ENCODE measurements at regions not wholly inside any gene's neighbourhood (a gene's known extent, or its start where the extent isn't known, plus 50 kb on each side); places are given as distances from the start of the nearest gene placed in this dataset.

GRCh38 chr16:61313931-61314330 is 722.3 kb downstream of the CDH8 start:
- no peak overlapping the region for H3K27ac ChIP-seq (replicated peaks in 1 of 4)
- no peaks in the 10 kb centered on the region for H3K4me1 ChIP-seq
- intact Hi-C loops (cut with DNase I), result no loop called here
- H3K4me3 ChIP-seq, result no peak overlapping the region
- no peaks in the 10 kb centered on the region for H3K27me3 ChIP-seq
- H3K36me3 ChIP-seq, result no peaks in the 10 kb centered on the region
- H3K9me3 ChIP-seq, result peaks cover 0 to 14% (median 6%) of the 10 kb centered on the region in 4 donors
- TF ChIP-seq, protein P1, sequence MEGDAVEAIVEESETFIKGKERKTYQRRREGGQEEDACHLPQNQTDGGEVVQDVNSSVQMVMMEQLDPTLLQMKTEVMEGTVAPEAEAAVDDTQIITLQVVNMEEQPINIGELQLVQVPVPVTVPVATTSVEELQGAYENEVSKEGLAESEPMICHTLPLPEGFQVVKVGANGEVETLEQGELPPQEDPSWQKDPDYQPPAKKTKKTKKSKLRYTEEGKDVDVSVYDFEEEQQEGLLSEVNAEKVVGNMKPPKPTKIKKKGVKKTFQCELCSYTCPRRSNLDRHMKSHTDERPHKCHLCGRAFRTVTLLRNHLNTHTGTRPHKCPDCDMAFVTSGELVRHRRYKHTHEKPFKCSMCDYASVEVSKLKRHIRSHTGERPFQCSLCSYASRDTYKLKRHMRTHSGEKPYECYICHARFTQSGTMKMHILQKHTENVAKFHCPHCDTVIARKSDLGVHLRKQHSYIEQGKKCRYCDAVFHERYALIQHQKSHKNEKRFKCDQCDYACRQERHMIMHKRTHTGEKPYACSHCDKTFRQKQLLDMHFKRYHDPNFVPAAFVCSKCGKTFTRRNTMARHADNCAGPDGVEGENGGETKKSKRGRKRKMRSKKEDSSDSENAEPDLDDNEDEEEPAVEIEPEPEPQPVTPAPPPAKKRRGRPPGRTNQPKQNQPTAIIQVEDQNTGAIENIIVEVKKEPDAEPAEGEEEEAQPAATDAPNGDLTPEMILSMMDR (IDR thresholded peaks at IDR 0.05), result no peak
- no peak for TF ChIP-seq POLR2AphosphoS5 (IDR thresholded peaks at IDR 0.05)
- no peak for TF ChIP-seq POLR2A (IDR thresholded peaks at IDR 0.05; ENCODE audit: low read depth)
- TF ChIP-seq EP300 (IDR thresholded peaks at IDR 0.05), result no peak
- WGBS, result 84% methylated on average over 2 of the region's 2 CpGs
- no peak for DNase-seq (ENCODE audit: extremely low spot score)

DNA sequence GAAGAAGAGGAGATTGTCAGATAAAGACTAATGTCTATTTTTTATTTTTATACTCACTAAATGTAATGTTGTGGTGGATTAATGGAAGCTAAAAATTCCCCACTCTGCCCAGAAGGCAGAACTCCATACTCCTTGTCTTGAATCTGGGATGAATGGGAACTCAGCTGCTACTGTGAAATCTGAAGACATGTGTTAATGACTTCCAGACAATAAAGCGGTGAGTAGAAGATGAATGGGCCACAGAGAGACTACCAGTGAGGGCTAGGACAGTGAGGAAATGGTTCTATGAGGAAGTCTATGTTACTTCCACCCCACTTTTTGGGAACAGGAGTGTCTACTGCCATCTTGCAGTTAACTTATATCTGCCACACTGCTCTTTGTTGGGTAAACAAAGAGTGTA is 726.9 kb downstream of the CDH8 start:
- DNase-seq (ENCODE audit: extremely low spot score), result no peak
- H3K4me1 ChIP-seq, result no peaks in the 10 kb centered on the region
- no peak overlapping the region for H3K27ac ChIP-seq (replicated peaks in 1 of 4)
- 78% methylated on average over 1 of the region's 1 CpG for WGBS
- no peak overlapping the region for H3K4me3 ChIP-seq
- intact Hi-C loops (cut with DNase I), result no loop called here
- no peaks in the 10 kb centered on the region for H3K36me3 ChIP-seq
- no peaks in the 10 kb centered on the region for H3K27me3 ChIP-seq
- no peaks in the 10 kb centered on the region for H3K9me3 ChIP-seq
- TF ChIP-seq POLR2AphosphoS5 (IDR thresholded peaks at IDR 0.05) (no peak), EP300 (IDR thresholded peaks at IDR 0.05) (no peak), POLR2A (IDR thresholded peaks at IDR 0.05; ENCODE audit: low read depth) (no peak)
- TF ChIP-seq, protein P1 (IDR thresholded peaks at IDR 0.05), result no peak

- 86% methylated on average over 6 of the region's 6 CpGs for WGBS
These were observed 730.0 kb downstream of the CDH8 start for GRCh38 chr16:61306204-61306603.

GRCh38 chr16:61296814-61297213 is 739.4 kb downstream of the CDH8 start:
- intact Hi-C loops (cut with DNase I), result no loop called here
- no peaks in the 10 kb centered on the region for H3K27me3 ChIP-seq
- no peak overlapping the region for H3K27ac ChIP-seq (replicated peaks in 1 of 4)
- WGBS, result 63% methylated on average over 3 of the region's 3 CpGs
- no peaks in the 10 kb centered on the region for H3K4me1 ChIP-seq
- TF ChIP-seq POLR2A (IDR thresholded peaks at IDR 0.05; ENCODE audit: low read depth) (no peak), POLR2AphosphoS5 (IDR thresholded peaks at IDR 0.05) (no peak), EP300 (IDR thresholded peaks at IDR 0.05) (no peak)
- TF ChIP-seq, protein P1 (IDR thresholded peaks at IDR 0.05), result no peak
- no peaks in the 10 kb centered on the region for H3K9me3 ChIP-seq
- no peak overlapping the region for H3K4me3 ChIP-seq
- no peak for DNase-seq (ENCODE audit: extremely low spot score)
- no peaks in the 10 kb centered on the region for H3K36me3 ChIP-seq

More at GRCh38 chr16:61306204-61306603, 730.0 kb downstream of the CDH8 start:
- no peak for DNase-seq (ENCODE audit: extremely low spot score)
- H3K27ac ChIP-seq (replicated peaks in 1 of 4), result no peak overlapping the region
- H3K36me3 ChIP-seq, result no peaks in the 10 kb centered on the region
- TF ChIP-seq POLR2AphosphoS5 (IDR thresholded peaks at IDR 0.05), result no peak
- TF ChIP-seq POLR2A (IDR thresholded peaks at IDR 0.05; ENCODE audit: low read depth), result no peak
- no peak for TF ChIP-seq EP300 (IDR thresholded peaks at IDR 0.05)
- TF ChIP-seq, protein P1 (IDR thresholded peaks at IDR 0.05), result no peak
- no peaks in the 10 kb centered on the region for H3K27me3 ChIP-seq
- H3K4me3 ChIP-seq, result no peak overlapping the region
- no peaks in the 10 kb centered on the region for H3K4me1 ChIP-seq
- H3K9me3 ChIP-seq, result no peaks in the 10 kb centered on the region
- intact Hi-C loops (cut with DNase I), result no loop called here

GRCh38 chr16:61296305-61296704 is 739.9 kb downstream of the CDH8 start:
- no peak overlapping the region for H3K4me3 ChIP-seq
- 78% methylated on average over 7 of the region's 7 CpGs for WGBS
- no peaks in the 10 kb centered on the region for H3K36me3 ChIP-seq
- no peaks in the 10 kb centered on the region for H3K4me1 ChIP-seq
- DNase-seq (ENCODE audit: extremely low spot score), result no peak
- H3K27me3 ChIP-seq, result no peaks in the 10 kb centered on the region
- TF ChIP-seq, protein P1 (IDR thresholded peaks at IDR 0.05), result no peak
- no peak for TF ChIP-seq EP300 (IDR thresholded peaks at IDR 0.05)
- TF ChIP-seq POLR2AphosphoS5 (IDR thresholded peaks at IDR 0.05), result no peak
- TF ChIP-seq POLR2A (IDR thresholded peaks at IDR 0.05; ENCODE audit: low read depth), result no peak
- no peaks in the 10 kb centered on the region for H3K9me3 ChIP-seq
- intact Hi-C loops (cut with DNase I), result no loop called here
- H3K27ac ChIP-seq (replicated peaks in 1 of 4), result no peak overlapping the region
